MCF 10A (cell line): ENCODE measurements at regions not wholly inside any gene's neighbourhood (a gene's known extent, or its start where the extent isn't known, plus 50 kb on each side); places are given as distances from the start of the nearest gene placed in this dataset.
A peak's percentile ranks its signal among the peaks of the same experiment; 100 is the strongest.

Experiments
- BruUV-seq: library from RNA; stranded (reverse); fragments of 400-500 nt; replicated peaks from 2 replicates; lab custom pipeline; 2021; lab: Mats Ljungman, UMichigan
- CTCF ChIA-PET: fragments of 300-600 bp; sonication (Branson Sonifier 250); formaldehyde crosslinking; extraction: SDS; loops from one replicate; lab custom pipeline; 2021; ENCODE audit warnings: antibody characterized with exemption, inconsistent platforms; lab: Yijun Ruan, JAX
- POLR2A ChIA-PET: fragments of 300-600, 350-650 bp; sonication (Branson Sonifier 250); formaldehyde crosslinking; extraction: SDS; loops from one replicate; lab custom pipeline; 2020; ENCODE audit warnings: antibody characterized with exemption, inconsistent platforms; lab: Yijun Ruan, JAX
- DNase-seq: peaks from one replicate; pipeline ENCODE4 v3.0.0-alpha.2; 2018; ENCODE audit not compliant: unreplicated experiment
- H3K27ac Mint-ChIP-seq: one replicate; pipeline ENCODE4 v1.8.0; 2022; ENCODE audit warnings: mild to moderate bottlenecking, low read depth, mixed read lengths; ENCODE audit not compliant: unreplicated experiment
- H3K27me3 Mint-ChIP-seq: one replicate; pipeline ENCODE4 v1.8.0; 2022; ENCODE audit warnings: mixed read lengths; ENCODE audit not compliant: insufficient read depth, unreplicated experiment
- H3K36me3 Mint-ChIP-seq: one replicate; pipeline ENCODE4 v1.8.0; 2022; ENCODE audit warnings: mild to moderate bottlenecking, moderate library complexity, mixed read lengths; ENCODE audit not compliant: insufficient read depth, unreplicated experiment
- H3K4me1 Mint-ChIP-seq: one replicate; pipeline ENCODE4 v1.8.0; 2022; ENCODE audit warnings: mixed read lengths; ENCODE audit not compliant: insufficient read depth, unreplicated experiment
- H3K4me3 Mint-ChIP-seq: one replicate; pipeline ENCODE4 v1.8.0; 2022; ENCODE audit warnings: mild to moderate bottlenecking, moderate library complexity, mixed read lengths; ENCODE audit not compliant: unreplicated experiment
- H3K9me3 Mint-ChIP-seq: one replicate; pipeline ENCODE4 v1.8.0; 2022; ENCODE audit warnings: mixed read lengths; ENCODE audit not compliant: unreplicated experiment
- CTCF ChIP-seq: fragments of 200-600 bp; IDR thresholded peaks from one replicate; pipeline ENCODE4 v1.8.0; 2022; ENCODE audit warnings: antibody characterized with exemption, mild to moderate bottlenecking; ENCODE audit not compliant: unreplicated experiment
- intact Hi-C: fragments of 100-400 bp; cut with micrococcal nuclease; formaldehyde crosslinking; loops from 2 replicates; pipeline ENCODE4 v1.14.1; 2022

GRCh38 chr9:29685531-29685930 is 2112.2 kb upstream of the C9orf72 start:
- Mint-ChIP-seq H3K9me3 (peaks cover 15% of the 10 kb centered on the region), H3K27me3 (no peaks in the 10 kb centered on the region), H3K4me3 (no peak overlapping the region), H3K4me1 (no peaks in the 10 kb centered on the region), H3K27ac (no peak overlapping the region), H3K36me3 (no peaks in the 10 kb centered on the region)
- no TSS peak for BruUV-seq
- intact Hi-C loops, result no loop called here
- ChIA-PET POLR2A (interaction anchor here (0.6 to 1.0 kb wide), 2 partner anchors 19 to 64 kb away, joined by 3 to 5 read pairs; no protein-coding TSS in a partner anchor), CTCF (no interaction called here)
- no peak for TF ChIP-seq CTCF
- no peak for DNase-seq

DNA sequence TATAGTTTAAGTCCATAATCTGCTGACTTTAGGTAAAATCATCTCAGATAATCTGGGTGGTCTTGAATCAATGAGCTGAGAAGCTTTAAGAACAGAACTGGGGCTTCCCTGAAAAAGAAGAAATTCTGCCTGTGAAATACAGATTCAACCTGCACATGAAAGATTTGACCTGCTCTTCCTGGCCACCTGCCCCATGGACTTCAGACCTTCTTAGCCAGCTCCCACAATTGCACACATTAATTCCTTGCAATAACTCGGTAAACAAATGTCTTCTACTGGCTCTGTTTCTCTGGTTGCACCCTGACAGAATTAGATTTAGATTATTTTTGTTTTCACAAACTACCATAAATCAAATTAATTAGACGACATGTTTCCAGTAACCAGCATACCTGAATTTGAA is 2117.9 kb upstream of the C9orf72 start:
- POLR2A ChIA-PET, result no interaction called here
- peaks cover 16% of the 10 kb centered on the region for H3K9me3 Mint-ChIP-seq
- H3K4me3 Mint-ChIP-seq, result no peak overlapping the region
- H3K27me3 Mint-ChIP-seq, result no peaks in the 10 kb centered on the region
- no peaks in the 10 kb centered on the region for H3K4me1 Mint-ChIP-seq
- H3K36me3 Mint-ChIP-seq, result no peaks in the 10 kb centered on the region
- no peak for DNase-seq
- no peak overlapping the region for H3K27ac Mint-ChIP-seq
- BruUV-seq, result no TSS peak
- intact Hi-C loops, result loop anchor here (5.0 kb wide), 1 partner anchor 1964 kb away; no protein-coding TSS in a partner anchor
- no peak for TF ChIP-seq CTCF
- CTCF ChIA-PET, result interaction anchor here (0.7 to 1.7 kb wide), 2 partner anchors 144 to 478 kb away, joined by 3 read pairs; partner anchors contain the start of gene LINGO2

DNA sequence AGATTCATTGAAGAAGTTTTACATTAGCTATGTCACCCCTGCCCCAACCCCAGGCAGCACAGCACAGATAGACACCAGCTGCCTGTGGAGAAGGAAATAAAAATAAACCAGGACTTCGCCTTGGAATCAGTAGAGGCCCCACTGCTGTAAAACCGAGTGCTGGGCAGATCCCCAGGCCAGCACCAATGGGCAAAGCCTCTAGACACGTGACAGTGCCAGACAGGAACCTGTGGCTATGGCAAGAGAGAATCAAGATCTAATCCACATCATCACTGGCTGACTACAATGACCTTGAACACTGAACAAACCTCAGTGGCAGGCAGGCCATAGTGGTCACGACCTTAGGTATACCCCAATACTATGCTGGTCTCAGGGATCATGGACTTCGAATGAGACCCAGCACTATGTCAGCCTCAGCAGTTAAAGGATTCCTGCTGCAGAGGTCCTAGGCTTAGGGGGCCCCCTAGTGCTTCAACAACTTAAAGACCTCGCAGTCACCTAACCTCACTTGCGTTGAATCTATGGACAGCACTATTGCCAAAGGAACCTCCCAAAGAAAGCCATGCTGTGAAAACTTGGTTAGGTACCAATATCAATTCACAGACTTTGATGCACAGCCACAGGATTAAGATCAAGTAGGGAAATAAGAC is 2118.6 kb upstream of the C9orf72 start:
- TF ChIP-seq CTCF, result peak; percentile 42
- Mint-ChIP-seq H3K4me3 (no peak overlapping the region), H3K9me3 (peaks cover 14% of the 10 kb centered on the region), H3K27me3 (no peaks in the 10 kb centered on the region), H3K36me3 (no peaks in the 10 kb centered on the region), H3K27ac (no peak overlapping the region), H3K4me1 (no peaks in the 10 kb centered on the region)
- intact Hi-C loops, result loop anchor here (1.0 to 5.0 kb wide), 4 partner anchors 406 to 1965 kb away; partner anchors contain the start of gene LINGO2
- DNase-seq, result peak; percentile 73
- ChIA-PET POLR2A (no interaction called here), CTCF (interaction anchor here (0.7 to 1.7 kb wide), 2 partner anchors 145 to 479 kb away, joined by 3 read pairs; partner anchors contain the start of gene LINGO2)
- no TSS peak for BruUV-seq

- no peaks in the 10 kb centered on the region for H3K27me3 Mint-ChIP-seq
- intact Hi-C loops, result no loop called here
- POLR2A ChIA-PET, result no interaction called here
- peaks cover 14% of the 10 kb centered on the region for H3K9me3 Mint-ChIP-seq
- no peaks in the 10 kb centered on the region for H3K36me3 Mint-ChIP-seq
- no peak for TF ChIP-seq CTCF
- BruUV-seq, result no TSS peak
- no peak overlapping the region for H3K27ac Mint-ChIP-seq
- H3K4me3 Mint-ChIP-seq, result no peak overlapping the region
- H3K4me1 Mint-ChIP-seq, result peaks cover 11% of the 10 kb centered on the region
- no peak for DNase-seq
- CTCF ChIA-PET, result no interaction called here
Observed at GRCh38 chr9:29697011-29697410, 2123.7 kb upstream of the C9orf72 start.
